Mesendoderm (in vitro differentiated cells): ENCODE measurements at regions not wholly inside any gene's neighbourhood (a gene's known extent, or its start where the extent isn't known, plus 50 kb on each side); places are given as distances from the start of the nearest gene placed in this dataset.

ENCODE experiments used
- DNase-seq: peaks from one replicate; pipeline ENCODE4 v3.0.0; 2013
- H2AK5ac ChIP-seq: 2 replicates; pipeline ENCODE4 v1.6.1; 2013; ENCODE audit warnings: low read length, inconsistent platforms
- H2BK120ac ChIP-seq: 2 replicates; pipeline ENCODE4 v1.6.1; 2013; ENCODE audit warnings: low read depth, mild to moderate bottlenecking, low read length, moderate library complexity, mixed read lengths
- H2BK15ac ChIP-seq: replicated peaks from 2 replicates; pipeline ENCODE4 v1.6.1; 2013; ENCODE audit warnings: low read depth, mild to moderate bottlenecking, moderate library complexity
- H2BK5ac ChIP-seq: 2 replicates; pipeline ENCODE4 v1.6.1; 2013; ENCODE audit warnings: low read length, inconsistent platforms
- H3K18ac ChIP-seq: 2 replicates; pipeline ENCODE4 v1.6.1; 2013; ENCODE audit warnings: mild to moderate bottlenecking, low read length, mixed read lengths
- H3K23ac ChIP-seq: one replicate; pipeline ENCODE4 v1.6.1; 2013; ENCODE audit warnings: low read length
- H3K27ac ChIP-seq: 2 replicates; pipeline ENCODE4 v1.5.1; 2013; ENCODE audit warnings: low read depth, mild to moderate bottlenecking, inconsistent platforms, low read length, moderate library complexity
- H3K27me3 ChIP-seq: 2 replicates; pipeline ENCODE4 v1.6.1; 2013; ENCODE audit warnings: low read length, control low read depth, mild to moderate bottlenecking, inconsistent platforms; ENCODE audit not compliant: insufficient read depth, poor library complexity
- H3K36me3 ChIP-seq: 2 replicates; pipeline ENCODE4 v1.6.1; 2013; ENCODE audit warnings: low read length, inconsistent platforms; ENCODE audit not compliant: control insufficient read depth, insufficient read depth
- H3K4ac ChIP-seq: one replicate; pipeline ENCODE4 v1.6.1; 2013; ENCODE audit warnings: low read depth, mild to moderate bottlenecking, low read length, moderate library complexity
- H3K4me1 ChIP-seq: 2 replicates; pipeline ENCODE4 v1.6.1; 2013; ENCODE audit warnings: low read depth, low read length, inconsistent platforms; ENCODE audit not compliant: control insufficient read depth
- H3K4me2 ChIP-seq: 2 replicates; pipeline ENCODE4 v1.6.1; 2013; ENCODE audit warnings: low read length
- H3K4me3 ChIP-seq: 2 replicates; pipeline ENCODE4 v1.5.1; 2013; ENCODE audit warnings: mild to moderate bottlenecking, low read length
- H3K56ac ChIP-seq: one replicate; pipeline ENCODE4 v1.6.1; 2013; ENCODE audit warnings: low read length
- H3K79me1 ChIP-seq: 2 replicates; pipeline ENCODE4 v1.6.1; 2013; ENCODE audit warnings: low read length, inconsistent platforms
- H3K79me2 ChIP-seq: 2 replicates; pipeline ENCODE4 v1.6.1; 2013; ENCODE audit warnings: mild to moderate bottlenecking, low read length; ENCODE audit not compliant: control insufficient read depth, insufficient read depth
- H3K9ac ChIP-seq: 2 replicates; pipeline ENCODE4 v1.6.1; 2013; ENCODE audit warnings: low read length, inconsistent platforms
- H4K5ac ChIP-seq: one replicate; pipeline ENCODE4 v1.6.1; 2013; ENCODE audit warnings: low read length
- H4K8ac ChIP-seq: one replicate; pipeline ENCODE4 v1.6.1; 2013; ENCODE audit warnings: low read depth, mild to moderate bottlenecking, control low read depth, low read length, moderate library complexity
- WGBS: extraction: QIAGEN DNeasy Blood & Tissue Kit; methylation state at CpG from one replicate; pipeline ENCODE4 v1.1.7; 2013; ENCODE audit warnings: low lambda C conversion rate, missing lambda C conversion rate; ENCODE audit not compliant: insufficient coverage; ENCODE audit errors: extremely low coverage; 5-methylcytosine and 5-hydroxymethylcytosine counted together

DNA sequence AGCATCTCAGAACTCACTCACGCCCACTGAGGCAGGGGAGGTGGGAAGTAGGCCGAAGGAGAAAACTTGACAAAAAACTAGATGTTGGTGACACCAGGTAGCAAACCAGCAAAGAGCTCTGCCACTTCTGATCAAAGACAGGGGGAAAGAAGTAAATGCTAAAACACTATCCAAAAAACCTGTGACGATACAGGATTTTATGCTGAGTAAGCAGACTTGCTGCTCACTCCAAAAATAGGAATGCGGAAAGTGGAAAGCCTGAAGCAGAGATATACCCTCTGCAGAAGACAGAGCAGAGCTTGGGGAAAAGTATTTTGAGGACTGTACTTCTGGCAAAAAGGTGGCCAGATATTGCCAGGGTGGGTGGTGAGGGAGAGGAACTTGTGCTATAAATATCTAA lies 73.3 kb upstream of the YPEL5 start:
- no peak overlapping the region for H4K5ac ChIP-seq
- H4K8ac ChIP-seq, result no peak overlapping the region
- no peaks in the 10 kb centered on the region for H3K79me1 ChIP-seq
- no peak overlapping the region for H2BK5ac ChIP-seq
- no peak overlapping the region for H3K23ac ChIP-seq
- H3K27ac ChIP-seq, result no peak overlapping the region
- H3K9ac ChIP-seq, result no peak overlapping the region
- no peaks in the 10 kb centered on the region for H3K36me3 ChIP-seq
- no peak overlapping the region for H3K56ac ChIP-seq
- no peak overlapping the region for H3K4me2 ChIP-seq
- no peaks in the 10 kb centered on the region for H3K79me2 ChIP-seq
- no peaks in the 10 kb centered on the region for H3K4me1 ChIP-seq
- no peak overlapping the region for H2AK5ac ChIP-seq
- H2BK15ac ChIP-seq, result no peak overlapping the region
- no peak overlapping the region for H2BK120ac ChIP-seq
- WGBS, result no CpG with 5 or more reads among the region's 4 CpGs
- H3K18ac ChIP-seq, result no peak overlapping the region
- H3K4ac ChIP-seq, result no peak overlapping the region
- H3K27me3 ChIP-seq, result no peaks in the 10 kb centered on the region
- no peak overlapping the region for H3K4me3 ChIP-seq
- DNase-seq, result no peak

- DNase-seq, result no peak
- H3K79me2 ChIP-seq, result no peaks in the 10 kb centered on the region
- no peak overlapping the region for H2BK15ac ChIP-seq
- no peak overlapping the region for H2AK5ac ChIP-seq
- H4K8ac ChIP-seq, result no peak overlapping the region
- no peaks in the 10 kb centered on the region for H3K27me3 ChIP-seq
- H3K4me1 ChIP-seq, result no peaks in the 10 kb centered on the region
- no peak overlapping the region for H3K27ac ChIP-seq
- no peak overlapping the region for H2BK120ac ChIP-seq
- no CpG with 5 or more reads among the region's 6 CpGs for WGBS
- no peak overlapping the region for H4K5ac ChIP-seq
- H3K79me1 ChIP-seq, result no peaks in the 10 kb centered on the region
- no peak overlapping the region for H3K23ac ChIP-seq
- no peaks in the 10 kb centered on the region for H3K36me3 ChIP-seq
- H3K4ac ChIP-seq, result no peak overlapping the region
- no peak overlapping the region for H3K9ac ChIP-seq
- H2BK5ac ChIP-seq, result no peak overlapping the region
- no peak overlapping the region for H3K4me3 ChIP-seq
- no peak overlapping the region for H3K56ac ChIP-seq
- H3K18ac ChIP-seq, result no peak overlapping the region
- H3K4me2 ChIP-seq, result no peak overlapping the region
Measured at GRCh38 chr2:30074023-30074422, 72.8 kb upstream of the YPEL5 start.

DNA sequence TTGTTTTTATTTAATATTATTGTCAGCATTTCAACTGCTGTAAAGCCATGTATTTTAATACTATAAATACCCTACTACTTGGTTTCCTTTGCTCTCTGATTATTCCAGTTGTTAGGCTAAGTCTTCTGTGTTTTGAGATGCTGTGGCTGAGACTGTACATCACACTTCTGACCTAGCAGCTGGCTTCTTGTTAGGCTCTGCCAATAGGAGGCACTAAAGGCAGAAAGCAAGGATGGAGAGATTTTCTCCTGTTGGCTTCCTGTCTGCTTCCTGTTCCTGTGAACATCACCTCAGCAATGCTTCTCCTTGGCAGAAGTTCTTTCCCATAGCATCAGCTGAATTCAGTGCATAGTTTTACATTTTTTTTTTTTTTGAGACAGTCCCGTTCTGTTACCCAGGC lies 68.3 kb upstream of the YPEL5 start:
- H3K18ac ChIP-seq, result no peak overlapping the region
- no peak overlapping the region for H3K4ac ChIP-seq
- H3K23ac ChIP-seq, result no peak overlapping the region
- no peaks in the 10 kb centered on the region for H3K4me1 ChIP-seq
- no CpG with 5 or more reads among the region's 1 CpG for whole genome bisulfite sequencing
- H3K4me2 ChIP-seq, result no peak overlapping the region
- H3K36me3 ChIP-seq, result no peaks in the 10 kb centered on the region
- peak; percentile 28 for DNase-seq
- H3K79me1 ChIP-seq, result no peaks in the 10 kb centered on the region
- H2AK5ac ChIP-seq, result no peak overlapping the region
- no peak overlapping the region for H4K8ac ChIP-seq
- no peaks in the 10 kb centered on the region for H3K27me3 ChIP-seq
- H3K79me2 ChIP-seq, result no peaks in the 10 kb centered on the region
- H3K4me3 ChIP-seq, result no peak overlapping the region
- no peak overlapping the region for H3K27ac ChIP-seq
- no peak overlapping the region for H3K9ac ChIP-seq
- no peak overlapping the region for H4K5ac ChIP-seq
- no peak overlapping the region for H2BK120ac ChIP-seq
- no peak overlapping the region for H2BK5ac ChIP-seq
- no peak overlapping the region for H2BK15ac ChIP-seq
- no peak overlapping the region for H3K56ac ChIP-seq

DNA sequence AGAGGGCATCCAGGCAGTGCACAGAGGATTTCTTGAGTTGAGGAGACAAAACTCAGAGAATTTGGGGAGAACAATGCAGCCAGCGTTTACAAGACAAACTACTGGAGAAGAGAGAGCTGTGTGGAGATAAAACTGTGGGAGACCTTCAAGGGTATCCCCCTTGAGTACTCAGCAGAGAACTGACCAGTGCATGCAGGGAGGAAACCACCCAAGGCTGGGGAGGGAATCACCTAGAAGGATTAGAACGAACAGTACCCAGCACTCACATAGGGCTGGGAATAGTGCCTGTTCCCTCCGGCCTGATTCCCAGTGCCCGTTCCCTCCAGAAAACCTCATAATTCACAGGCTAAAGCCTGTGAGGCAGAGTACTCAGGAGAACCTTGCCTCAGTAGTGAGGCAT lies 61.9 kb upstream of the YPEL5 start:
- H2BK120ac ChIP-seq, result no peak overlapping the region
- H3K27me3 ChIP-seq, result no peaks in the 10 kb centered on the region
- H3K18ac ChIP-seq, result no peak overlapping the region
- no peak overlapping the region for H2BK15ac ChIP-seq
- no CpG with 5 or more reads among the region's 4 CpGs for WGBS
- no peak overlapping the region for H4K5ac ChIP-seq
- no peak overlapping the region for H3K4me2 ChIP-seq
- peak overlapping the region; percentile 7 for H3K56ac ChIP-seq
- no peak overlapping the region for H3K4ac ChIP-seq
- H2AK5ac ChIP-seq, result no peak overlapping the region
- no peak overlapping the region for H2BK5ac ChIP-seq
- H3K27ac ChIP-seq, result no peak overlapping the region
- H3K79me1 ChIP-seq, result no peaks in the 10 kb centered on the region
- DNase-seq, result no peak
- H3K4me1 ChIP-seq, result peaks cover 3% of the 10 kb centered on the region
- no peak overlapping the region for H3K4me3 ChIP-seq
- no peaks in the 10 kb centered on the region for H3K36me3 ChIP-seq
- H3K23ac ChIP-seq, result peak overlapping the region; percentile 45
- H4K8ac ChIP-seq, result no peak overlapping the region
- no peak overlapping the region for H3K9ac ChIP-seq
- H3K79me2 ChIP-seq, result no peaks in the 10 kb centered on the region

DNA sequence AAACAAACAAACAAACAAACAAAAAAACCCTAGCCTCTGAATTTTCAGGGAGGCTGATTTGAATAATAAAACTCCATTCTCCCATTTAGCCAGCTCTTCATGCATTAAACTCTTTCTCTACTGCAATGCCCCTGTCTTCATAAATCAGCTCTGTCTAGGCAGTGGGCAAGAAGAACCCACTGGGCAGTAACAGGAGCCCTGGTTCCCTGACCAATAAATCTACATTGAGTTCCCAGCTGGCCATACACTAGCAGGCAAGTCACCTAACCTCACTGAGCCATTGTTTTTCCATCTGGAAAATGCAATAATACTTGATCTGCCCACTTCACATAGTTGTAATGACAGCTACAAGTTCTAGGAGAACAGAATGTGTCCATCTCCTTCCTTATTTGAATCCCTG lies 57.6 kb upstream of the YPEL5 start:
- Histone ChIP-seq H3K18ac (no peak overlapping the region), H3K4ac (no peak overlapping the region), H3K36me3 (no peaks in the 10 kb centered on the region), H2BK15ac (no peak overlapping the region), H2AK5ac (no peak overlapping the region), H3K4me1 (peaks cover 3% of the 10 kb centered on the region), H2BK120ac (no peak overlapping the region), H4K8ac (no peak overlapping the region), H4K5ac (no peak overlapping the region), H3K79me1 (no peaks in the 10 kb centered on the region), H3K4me3 (no peak overlapping the region), H3K27ac (no peak overlapping the region), H3K56ac (no peak overlapping the region), H3K23ac (no peak overlapping the region), H3K27me3 (no peaks in the 10 kb centered on the region), H3K4me2 (no peak overlapping the region), H2BK5ac (no peak overlapping the region), H3K9ac (no peak overlapping the region), H3K79me2 (no peaks in the 10 kb centered on the region)
- DNase-seq, result no peak

DNA sequence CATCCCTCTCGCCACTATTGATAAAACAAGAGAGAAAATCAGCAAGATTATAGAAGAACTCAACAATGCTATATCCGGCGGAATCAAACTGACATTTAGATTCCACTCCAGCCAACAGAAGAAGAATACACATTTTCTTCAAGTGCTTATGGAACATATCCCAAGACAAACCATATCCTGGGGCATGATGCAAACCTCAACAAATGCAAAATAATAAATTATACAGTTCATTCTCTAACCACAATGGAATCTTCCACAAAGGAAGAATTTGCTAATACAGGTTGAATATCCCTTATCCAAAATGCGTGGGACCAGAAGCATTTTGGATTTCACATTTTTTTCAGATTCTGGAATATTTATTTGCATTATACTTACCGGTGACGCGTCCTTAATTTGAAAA lies 51.4 kb upstream of the YPEL5 start:
- H3K27ac ChIP-seq, result no peak overlapping the region
- H3K4me3 ChIP-seq, result no peak overlapping the region
- H3K4me1 ChIP-seq, result no peaks in the 10 kb centered on the region
- H3K9ac ChIP-seq, result no peak overlapping the region
- no peak overlapping the region for H3K23ac ChIP-seq
- no peak overlapping the region for H3K4ac ChIP-seq
- DNase-seq, result no peak
- H4K5ac ChIP-seq, result no peak overlapping the region
- H3K56ac ChIP-seq, result no peak overlapping the region
- no peak overlapping the region for H3K18ac ChIP-seq
- H2BK5ac ChIP-seq, result no peak overlapping the region
- H2AK5ac ChIP-seq, result no peak overlapping the region
- no peaks in the 10 kb centered on the region for H3K79me2 ChIP-seq
- H3K4me2 ChIP-seq, result no peak overlapping the region
- WGBS, result no CpG with 5 or more reads among the region's 7 CpGs
- no peaks in the 10 kb centered on the region for H3K27me3 ChIP-seq
- H2BK15ac ChIP-seq, result no peak overlapping the region
- no peaks in the 10 kb centered on the region for H3K79me1 ChIP-seq
- H2BK120ac ChIP-seq, result no peak overlapping the region
- H3K36me3 ChIP-seq, result no peaks in the 10 kb centered on the region
- no peak overlapping the region for H4K8ac ChIP-seq
